ENCODE measurements at regions not wholly inside any gene's neighbourhood (a gene's known extent, or its start where the extent isn't known, plus 50 kb on each side); places are given as distances from the start of the nearest gene placed in this dataset.

- TF ChIP-seq, protein P1, sequence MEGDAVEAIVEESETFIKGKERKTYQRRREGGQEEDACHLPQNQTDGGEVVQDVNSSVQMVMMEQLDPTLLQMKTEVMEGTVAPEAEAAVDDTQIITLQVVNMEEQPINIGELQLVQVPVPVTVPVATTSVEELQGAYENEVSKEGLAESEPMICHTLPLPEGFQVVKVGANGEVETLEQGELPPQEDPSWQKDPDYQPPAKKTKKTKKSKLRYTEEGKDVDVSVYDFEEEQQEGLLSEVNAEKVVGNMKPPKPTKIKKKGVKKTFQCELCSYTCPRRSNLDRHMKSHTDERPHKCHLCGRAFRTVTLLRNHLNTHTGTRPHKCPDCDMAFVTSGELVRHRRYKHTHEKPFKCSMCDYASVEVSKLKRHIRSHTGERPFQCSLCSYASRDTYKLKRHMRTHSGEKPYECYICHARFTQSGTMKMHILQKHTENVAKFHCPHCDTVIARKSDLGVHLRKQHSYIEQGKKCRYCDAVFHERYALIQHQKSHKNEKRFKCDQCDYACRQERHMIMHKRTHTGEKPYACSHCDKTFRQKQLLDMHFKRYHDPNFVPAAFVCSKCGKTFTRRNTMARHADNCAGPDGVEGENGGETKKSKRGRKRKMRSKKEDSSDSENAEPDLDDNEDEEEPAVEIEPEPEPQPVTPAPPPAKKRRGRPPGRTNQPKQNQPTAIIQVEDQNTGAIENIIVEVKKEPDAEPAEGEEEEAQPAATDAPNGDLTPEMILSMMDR (IDR thresholded peaks at IDR 0.05; ENCODE audit: control extremely low read depth, extremely low read depth, low read depth, missing control alignments) = no peak
- POLR2A ChIA-PET = no interaction called here
- DNase-seq (ENCODE audit: extremely low spot score) = no peak
- CTCF ChIA-PET = no interaction called here
Observed at GRCh38 chr10:78905957-78906308, 162.8 kb upstream of the ZMIZ1 start.

DNA sequence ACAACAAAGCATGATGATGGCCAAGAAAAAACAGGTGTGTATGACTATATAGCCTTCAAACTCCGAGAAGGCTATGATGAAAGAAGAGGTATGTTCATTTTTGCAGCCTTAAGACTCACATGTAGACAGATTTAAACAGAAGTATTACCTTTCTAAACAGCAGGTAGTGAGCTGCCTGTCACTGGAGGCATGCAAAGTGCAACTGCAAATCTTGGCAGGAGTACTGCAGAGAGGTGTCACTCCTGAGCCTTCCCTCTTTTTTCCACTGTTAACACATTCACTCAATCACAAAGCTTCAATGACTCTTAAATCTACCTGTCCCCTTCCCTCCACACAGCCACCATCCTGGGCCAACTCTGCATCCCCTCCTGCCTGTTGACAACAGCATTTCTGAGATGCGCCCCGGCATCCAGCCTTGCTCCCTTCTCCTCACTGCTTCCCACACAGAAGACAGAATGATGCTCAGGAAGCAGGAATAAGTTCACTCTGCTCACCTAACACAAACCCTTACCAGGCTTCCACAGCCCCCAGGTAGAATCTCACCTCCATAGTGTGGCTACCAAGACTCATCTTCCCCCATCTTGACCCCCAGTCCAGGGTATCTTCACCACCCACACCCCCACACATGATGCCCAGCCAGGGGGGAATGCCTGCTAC, 161.9 kb upstream of the ZMIZ1 start:
- ChIA-PET CTCF (interaction anchor here (1.6 kb wide), 1 partner anchor 19 kb away, joined by 5 read pairs; no protein-coding TSS in a partner anchor), POLR2A (no interaction called here)
- TF ChIP-seq, protein P1 (IDR thresholded peaks at IDR 0.05; ENCODE audit: control extremely low read depth, extremely low read depth, low read depth, missing control alignments) = no peak
- no peak for DNase-seq (ENCODE audit: extremely low spot score)

GRCh38 chr10:78907551-78908211, 161.1 kb upstream of the ZMIZ1 start:
- POLR2A ChIA-PET = no interaction called here

DNA sequence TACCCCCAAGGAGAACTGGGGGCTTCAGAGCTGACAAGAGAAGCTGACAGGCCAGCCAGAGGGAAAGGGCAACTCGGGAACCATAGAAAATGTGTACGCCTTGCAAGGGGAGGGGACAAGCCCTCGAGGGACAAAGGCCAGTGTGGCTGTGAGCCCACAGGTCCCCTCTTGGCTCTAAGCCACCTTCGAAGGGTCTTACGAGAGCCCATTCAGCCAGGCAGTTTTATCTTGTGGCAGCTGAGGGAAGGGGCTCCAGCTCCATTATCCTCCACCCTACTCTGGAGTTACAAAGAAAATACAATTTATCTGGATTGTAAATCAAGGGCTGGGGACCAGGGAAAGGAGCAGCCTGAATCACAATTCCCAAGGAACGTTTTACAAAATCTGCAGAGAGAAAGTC, 159.5 kb upstream of the ZMIZ1 start:
- TF ChIP-seq, protein P1 (IDR thresholded peaks at IDR 0.05; ENCODE audit: control extremely low read depth, extremely low read depth, low read depth, missing control alignments) = no peak
- ChIA-PET CTCF (interaction anchor here (1.3 to 2.0 kb wide), 5 partner anchors 9 to 64 kb away, joined by 3 to 5 read pairs (median 3); no protein-coding TSS in a partner anchor), POLR2A (no interaction called here)
- no peak for DNase-seq (ENCODE audit: extremely low spot score)

More at GRCh38 chr10:78907551-78908211, 161.1 kb upstream of the ZMIZ1 start:
- no peak for DNase-seq (ENCODE audit: extremely low spot score)
- CTCF ChIA-PET = interaction anchor here (1.6 kb wide), 1 partner anchor 20 kb away, joined by 5 read pairs; no protein-coding TSS in a partner anchor
- TF ChIP-seq, protein P1 (IDR thresholded peaks at IDR 0.05; ENCODE audit: control extremely low read depth, extremely low read depth, low read depth, missing control alignments) = no peak

- TF ChIP-seq, protein P1 (IDR thresholded peaks at IDR 0.05; ENCODE audit: control extremely low read depth, extremely low read depth, low read depth, missing control alignments) = no peak
- ChIA-PET CTCF (interaction anchor here (1.3 to 2.0 kb wide), 4 partner anchors 8 to 64 kb away, joined by 3 to 5 read pairs (median 4); no protein-coding TSS in a partner anchor), POLR2A (no interaction called here)
- DNase-seq (ENCODE audit: extremely low spot score) = no peak
Observed at GRCh38 chr10:78910021-78910420, 158.7 kb upstream of the ZMIZ1 start.

DNA sequence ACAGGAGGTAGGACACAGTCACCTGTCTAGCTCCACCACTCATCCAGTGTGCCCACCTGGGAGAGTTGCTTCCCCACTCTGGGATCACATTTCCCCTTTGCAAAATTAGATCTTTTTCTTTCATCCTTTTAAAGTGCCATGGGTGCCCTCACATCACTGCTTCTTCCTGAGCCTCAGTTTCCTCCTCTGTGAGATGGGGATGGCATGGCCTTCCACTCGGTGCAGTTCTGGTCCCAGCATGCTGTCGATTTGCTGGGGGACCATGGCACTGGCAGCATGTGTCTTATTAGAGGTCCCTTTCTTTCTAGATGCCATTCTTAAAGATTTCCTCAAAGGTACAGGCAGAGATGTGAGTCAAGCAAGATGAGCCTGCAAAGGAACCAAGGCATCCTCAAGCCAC, 158.3 kb upstream of the ZMIZ1 start:
- TF ChIP-seq, protein P1 (IDR thresholded peaks at IDR 0.05; ENCODE audit: control extremely low read depth, extremely low read depth, low read depth, missing control alignments) = no peak
- ChIA-PET POLR2A (no interaction called here), CTCF (interaction anchor here (1.3 to 2.0 kb wide), 2 partner anchors 8 to 15 kb away, joined by 3 to 5 read pairs; no protein-coding TSS in a partner anchor)
- DNase-seq (ENCODE audit: extremely low spot score) = no peak

Data from GM10248 (cell line).